ENCODE measurements at regions not wholly inside any gene's neighbourhood (a gene's known extent, or its start where the extent isn't known, plus 50 kb on each side); places are given as distances from the start of the nearest gene placed in this dataset.

DNA sequence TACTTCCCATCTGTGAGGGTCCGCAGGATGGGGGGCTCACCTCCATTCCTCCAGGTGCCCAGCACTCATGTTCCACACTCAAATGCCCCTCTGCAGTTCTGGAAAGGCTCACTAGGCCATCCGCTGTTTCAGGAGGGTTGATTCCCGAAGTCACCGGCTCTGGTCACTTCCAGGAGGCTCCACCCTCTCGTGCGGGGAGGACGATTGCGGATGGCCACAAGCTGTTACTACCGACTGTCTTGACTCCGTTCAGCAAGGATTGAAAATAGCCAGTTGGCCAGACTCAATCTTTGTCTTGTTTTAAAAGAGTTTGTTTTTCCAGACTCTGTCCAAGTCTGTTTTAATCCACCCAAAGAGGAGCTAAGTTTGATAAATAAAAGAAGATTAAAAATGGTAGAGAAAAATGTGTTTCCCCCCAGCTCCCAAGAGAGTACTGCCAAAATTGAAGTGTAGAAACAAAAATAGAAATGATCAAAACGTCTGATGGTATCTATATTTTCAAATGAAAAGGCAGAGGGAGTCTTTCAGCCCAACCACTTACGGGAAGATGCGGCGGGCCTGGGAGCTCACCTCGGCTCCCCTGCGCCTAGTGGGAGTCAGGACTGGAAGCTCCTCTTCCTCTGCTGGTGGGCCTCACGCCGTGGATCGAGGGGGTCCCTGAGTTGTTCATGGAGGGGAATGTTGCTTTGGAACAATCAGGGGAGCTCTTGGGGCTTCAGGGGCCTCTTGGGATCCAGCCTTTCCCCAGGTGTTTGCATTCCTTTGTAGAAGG, 1280.8 kb downstream of the BRD1 start:
- TF ChIP-seq, protein P1, sequence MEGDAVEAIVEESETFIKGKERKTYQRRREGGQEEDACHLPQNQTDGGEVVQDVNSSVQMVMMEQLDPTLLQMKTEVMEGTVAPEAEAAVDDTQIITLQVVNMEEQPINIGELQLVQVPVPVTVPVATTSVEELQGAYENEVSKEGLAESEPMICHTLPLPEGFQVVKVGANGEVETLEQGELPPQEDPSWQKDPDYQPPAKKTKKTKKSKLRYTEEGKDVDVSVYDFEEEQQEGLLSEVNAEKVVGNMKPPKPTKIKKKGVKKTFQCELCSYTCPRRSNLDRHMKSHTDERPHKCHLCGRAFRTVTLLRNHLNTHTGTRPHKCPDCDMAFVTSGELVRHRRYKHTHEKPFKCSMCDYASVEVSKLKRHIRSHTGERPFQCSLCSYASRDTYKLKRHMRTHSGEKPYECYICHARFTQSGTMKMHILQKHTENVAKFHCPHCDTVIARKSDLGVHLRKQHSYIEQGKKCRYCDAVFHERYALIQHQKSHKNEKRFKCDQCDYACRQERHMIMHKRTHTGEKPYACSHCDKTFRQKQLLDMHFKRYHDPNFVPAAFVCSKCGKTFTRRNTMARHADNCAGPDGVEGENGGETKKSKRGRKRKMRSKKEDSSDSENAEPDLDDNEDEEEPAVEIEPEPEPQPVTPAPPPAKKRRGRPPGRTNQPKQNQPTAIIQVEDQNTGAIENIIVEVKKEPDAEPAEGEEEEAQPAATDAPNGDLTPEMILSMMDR (IDR thresholded peaks at IDR 0.05), result no peak
- TF ChIP-seq ZFX (IDR thresholded peaks at IDR 0.05; ENCODE audit: borderline replicate concordance), result no peak
- no peak overlapping the region for H3K27ac ChIP-seq

DNA sequence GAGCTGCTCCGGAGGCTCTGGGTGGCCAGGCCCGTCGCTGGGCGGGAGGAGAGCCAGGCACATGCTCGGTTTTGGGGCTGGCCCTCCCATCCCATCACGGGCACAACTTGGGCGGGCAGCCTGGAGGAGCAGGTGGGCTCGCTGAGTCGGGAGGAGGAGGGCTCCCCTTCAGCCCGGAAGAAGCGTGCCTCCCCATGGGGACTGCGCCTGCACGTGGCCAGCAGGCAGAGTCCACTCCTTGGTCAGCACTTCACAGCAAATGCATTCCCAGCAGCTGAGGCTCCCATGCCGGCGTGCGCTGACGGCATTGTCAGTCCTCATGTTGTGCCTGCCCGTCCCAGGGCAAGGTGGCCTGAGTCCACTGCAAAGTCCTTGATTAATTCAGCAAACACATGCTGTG, 1281.7 kb downstream of the BRD1 start:
- H3K27ac ChIP-seq, result no peak overlapping the region
- TF ChIP-seq ZFX (IDR thresholded peaks at IDR 0.05; ENCODE audit: borderline replicate concordance), result no peak
- TF ChIP-seq, protein P1 (IDR thresholded peaks at IDR 0.05), result no peak

DNA sequence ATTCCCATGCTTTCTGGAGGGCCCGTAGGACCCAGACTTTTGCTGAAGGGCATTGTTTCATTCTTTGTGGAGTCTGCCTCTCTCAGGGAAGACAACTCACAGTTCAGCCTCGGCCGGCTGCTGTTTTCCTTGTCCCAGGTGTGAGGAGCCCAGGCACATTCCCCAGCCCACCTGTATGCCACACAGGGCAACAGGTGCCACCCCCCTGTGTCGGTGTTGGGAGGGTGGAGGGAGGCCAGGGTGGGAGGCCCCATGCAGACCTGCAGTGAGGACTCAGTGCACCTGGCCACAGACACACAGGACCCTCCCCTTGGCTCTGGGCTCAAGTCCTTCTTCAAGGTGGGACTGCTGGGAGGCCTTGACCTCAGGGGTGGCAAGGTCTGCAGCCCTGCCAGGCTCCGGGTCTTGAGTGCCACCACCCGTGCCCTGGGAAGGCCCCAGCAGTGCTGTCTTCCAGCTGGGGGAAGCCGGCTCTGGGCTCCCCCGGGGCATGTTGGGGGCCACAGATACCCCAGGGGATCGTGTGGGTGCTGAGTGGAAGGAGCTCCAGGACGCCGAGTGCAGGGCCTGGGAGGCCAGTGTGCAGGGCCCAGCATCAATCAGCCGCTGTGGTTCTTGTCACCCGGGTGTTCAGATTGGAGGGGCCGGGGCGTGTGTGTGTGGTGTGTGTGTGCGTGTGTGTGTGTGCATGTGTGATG, 1286.1 kb downstream of the BRD1 start:
- TF ChIP-seq, protein P1 (IDR thresholded peaks at IDR 0.05), result no peak
- TF ChIP-seq ZFX (IDR thresholded peaks at IDR 0.05; ENCODE audit: borderline replicate concordance), result no peak
- H3K27ac ChIP-seq, result no peak overlapping the region

DNA sequence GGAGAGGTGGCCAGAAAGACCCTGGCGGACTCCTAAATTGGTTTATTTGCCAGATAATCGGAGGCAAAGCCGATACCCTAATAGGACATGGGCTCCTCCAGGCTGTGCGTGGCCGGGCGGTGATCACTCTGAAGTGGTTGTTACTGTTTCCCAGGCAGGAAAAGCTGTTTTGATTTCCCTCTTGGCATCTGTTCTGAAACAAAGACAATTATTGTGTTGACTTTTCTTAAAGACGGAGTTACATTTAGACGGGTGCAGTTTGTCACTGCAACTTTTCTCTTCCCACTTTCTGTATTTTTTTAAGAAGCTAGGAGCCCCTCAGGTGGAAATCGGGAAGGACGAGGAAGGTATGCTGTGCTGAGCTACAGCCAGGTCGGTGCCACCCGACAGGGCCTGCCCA, 1288.4 kb downstream of the BRD1 start:
- TF ChIP-seq, protein P1 (IDR thresholded peaks at IDR 0.05), result no peak
- TF ChIP-seq ZFX (IDR thresholded peaks at IDR 0.05; ENCODE audit: borderline replicate concordance), result no peak
- H3K27ac ChIP-seq, result no peak overlapping the region

DNA sequence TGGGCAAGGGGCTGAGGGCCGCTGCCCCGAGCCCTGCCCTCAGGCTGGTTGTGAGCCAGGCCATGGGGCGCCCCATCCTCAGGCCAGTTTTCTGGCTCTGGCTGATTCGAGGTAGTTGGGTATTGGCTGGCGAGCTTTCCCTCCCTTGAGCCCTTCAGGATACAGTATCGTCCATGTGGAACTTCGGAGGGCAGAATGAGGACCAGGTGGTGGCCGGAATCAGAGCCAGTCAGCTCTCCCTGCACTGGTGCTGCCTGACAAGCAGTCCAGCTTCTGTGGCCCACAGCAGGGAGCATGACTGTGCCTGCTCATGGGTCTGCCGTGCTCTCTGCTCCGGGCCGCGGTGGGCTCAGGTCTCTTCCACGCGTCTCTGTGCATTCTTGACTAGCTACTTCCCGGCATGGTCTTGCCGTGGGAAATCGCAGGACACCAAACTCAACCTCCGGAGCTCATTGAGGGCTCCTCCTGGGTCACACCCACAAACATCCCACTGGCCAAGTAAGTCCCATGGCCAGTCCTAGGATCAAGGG, 1289.3 kb downstream of the BRD1 start:
- TF ChIP-seq, protein P1 (IDR thresholded peaks at IDR 0.05), result no peak
- TF ChIP-seq ZFX (IDR thresholded peaks at IDR 0.05; ENCODE audit: borderline replicate concordance), result no peak
- H3K27ac ChIP-seq, result no peak overlapping the region

DNA sequence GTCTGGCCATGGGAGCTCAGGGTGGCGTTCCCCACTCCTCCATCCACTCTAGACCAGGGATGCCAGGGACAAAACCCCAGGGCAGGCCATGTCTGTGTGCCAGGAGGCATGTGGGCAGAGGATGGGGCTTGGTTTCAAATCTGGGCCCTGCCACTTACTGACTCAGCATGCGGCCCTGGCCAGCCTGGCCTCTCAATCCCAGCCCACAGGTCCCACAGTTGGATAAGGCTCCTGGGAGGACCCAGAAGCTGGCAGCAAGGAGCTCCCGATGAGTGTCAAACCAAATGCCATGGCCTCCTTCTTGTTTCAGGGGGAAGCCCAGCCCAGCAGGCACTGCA, 1290.4 kb downstream of the BRD1 start:
- H3K27ac ChIP-seq, result no peak overlapping the region
- TF ChIP-seq, protein P1 (IDR thresholded peaks at IDR 0.05), result no peak
- no peak for TF ChIP-seq ZFX (IDR thresholded peaks at IDR 0.05; ENCODE audit: borderline replicate concordance)
